K562 (cell line): ENCODE measurements at regions not wholly inside any gene's neighbourhood (a gene's known extent, or its start where the extent isn't known, plus 50 kb on each side); places are given as distances from the start of the nearest gene placed in this dataset.

Source experiments
- ARID3B ChIP-seq: fragments of 250-450 bp; sonication (Bioruptor Pico); IDR thresholded peaks from 2 replicates; pipeline ENCODE4 v1.4.0; 2020; ENCODE audit warnings: borderline replicate concordance
- CHD1 ChIP-seq: fragments of 200-600 bp; sonication (generic); IDR thresholded peaks from one replicate; pipeline ENCODE4 v1.6.1; 2012; ENCODE audit warnings: mild to moderate bottlenecking, moderate library complexity, low read length, inconsistent platforms
- DPF2 ChIP-seq: fragments of 450-650 bp; IDR thresholded peaks from 2 replicates; pipeline ENCODE4 v1.6.1; 2016
- ELF1 ChIP-seq: fragments of 200-800 bp; sonication (Bioruptor generic); IDR thresholded peaks from 2 replicates; pipeline ENCODE4 v1.6.1; 2016; ENCODE audit warnings: missing genetic modification characterization, missing compliant biosample characterization
- FOXM1 ChIP-seq, 2 experiments: fragments of 450-650 bp in 1 of 2; sonication (generic) in 1 of 2; formaldehyde crosslinking in 1 of 2; IDR thresholded peaks; 2 replicates each; pipeline versions ENCODE4 v1.6.1 to v1.9.0; 2017 to 2022; ENCODE audit warnings: low read depth in 2 of 2, mild to moderate bottlenecking in 2 of 2, missing genetic modification reagents in 1 of 2, moderate library complexity in 1 of 2
- HDAC8 ChIP-seq: fragments of 450-650 bp; IDR thresholded peaks from 2 replicates; pipeline ENCODE4 v1.6.1; 2016; ENCODE audit warnings: mild to moderate bottlenecking, missing genetic modification characterization, moderate library complexity, missing compliant biosample characterization
- HMGN3 ChIP-seq: IDR thresholded peaks from 2 replicates; pipeline ENCODE4 v1.6.1; 2011; ENCODE audit warnings: borderline replicate concordance, low read depth, mild to moderate bottlenecking, mixed read lengths, low read length; ENCODE audit not compliant: insufficient read length; ENCODE audit errors: extremely low read depth
- KHSRP ChIP-seq: fragments of 450-650 bp; IDR thresholded peaks from 2 replicates; pipeline ENCODE4 v1.6.1; 2017
- MITF ChIP-seq: IDR thresholded peaks from 2 replicates; pipeline ENCODE4 v1.6.1; 2014; ENCODE audit warnings: antibody characterized with exemption
- MTA3 ChIP-seq: fragments of 450-650 bp; formaldehyde crosslinking; IDR thresholded peaks from 2 replicates; pipeline ENCODE4 v1.6.1; 2017; ENCODE audit warnings: mild to moderate bottlenecking, borderline replicate concordance
- NFIC ChIP-seq: fragments of 450-650 bp; IDR thresholded peaks from 2 replicates; pipeline ENCODE4 v1.6.1; 2017; ENCODE audit warnings: mild to moderate bottlenecking, inconsistent platforms
- NFRKB ChIP-seq: fragments of 450-650 bp; IDR thresholded peaks from 2 replicates; pipeline ENCODE4 v1.6.1; 2016; ENCODE audit warnings: low read depth
- NR1H2 ChIP-seq: sonication (generic); formaldehyde crosslinking; IDR thresholded peaks from 2 replicates; pipeline ENCODE4 v1.4.0; 2020; ENCODE audit warnings: mild to moderate bottlenecking, missing genetic modification reagents
- WHSC1 ChIP-seq: IDR thresholded peaks from one replicate; pipeline ENCODE4 v1.6.1; 2012; ENCODE audit warnings: low read length, control low read depth, inconsistent platforms
- ZNF431 ChIP-seq: sonication (generic); formaldehyde crosslinking; IDR thresholded peaks from 2 replicates; pipeline ENCODE4 v1.8.0; 2022; ENCODE audit warnings: mild to moderate bottlenecking, missing genetic modification reagents
- ZNF57 ChIP-seq: fragments of 450-650 bp; formaldehyde crosslinking; IDR thresholded peaks from 2 replicates; pipeline ENCODE4 v1.4.0; 2020; ENCODE audit warnings: mild to moderate bottlenecking, moderate library complexity
- TF ChIP-seq, protein P1 (sequence below): sonication (generic); formaldehyde crosslinking; IDR thresholded peaks from 2 replicates; pipeline ENCODE4 v1.8.1; 2023; ENCODE audit warnings: mild to moderate bottlenecking, missing genetic modification reagents
- TF ChIP-seq, protein P2 (sequence below): fragments of 150-350 bp; conservative IDR thresholded peaks from 2 replicates; pipeline ENCODE4 v1.6.1; 2014; ENCODE audit warnings: low read length
- TF ChIP-seq, protein P3 (sequence below): fragments of 250-450 bp; sonication (Bioruptor Pico); IDR thresholded peaks from 2 replicates; pipeline ENCODE4 v1.5.0; 2022; ENCODE audit warnings: mild to moderate bottlenecking

- TF ChIP-seq, protein P1, sequence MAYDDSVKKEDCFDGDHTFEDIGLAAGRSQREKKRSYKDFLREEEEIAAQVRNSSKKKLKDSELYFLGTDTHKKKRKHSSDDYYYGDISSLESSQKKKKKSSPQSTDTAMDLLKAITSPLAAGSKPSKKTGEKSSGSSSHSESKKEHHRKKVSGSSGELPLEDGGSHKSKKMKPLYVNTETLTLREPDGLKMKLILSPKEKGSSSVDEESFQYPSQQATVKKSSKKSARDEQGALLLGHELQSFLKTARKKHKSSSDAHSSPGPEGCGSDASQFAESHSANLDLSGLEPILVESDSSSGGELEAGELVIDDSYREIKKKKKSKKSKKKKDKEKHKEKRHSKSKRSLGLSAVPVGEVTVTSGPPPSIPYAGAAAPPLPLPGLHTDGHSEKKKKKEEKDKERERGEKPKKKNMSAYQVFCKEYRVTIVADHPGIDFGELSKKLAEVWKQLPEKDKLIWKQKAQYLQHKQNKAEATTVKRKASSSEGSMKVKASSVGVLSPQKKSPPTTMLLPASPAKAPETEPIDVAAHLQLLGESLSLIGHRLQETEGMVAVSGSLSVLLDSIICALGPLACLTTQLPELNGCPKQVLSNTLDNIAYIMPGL (CRISPR knock-in tag) = no peak
- 0 out of 2 replicates have a peak, but pooled peaks have one; percentile 25 for TF ChIP-seq HDAC8 (tag)
- TF ChIP-seq, protein P2, sequence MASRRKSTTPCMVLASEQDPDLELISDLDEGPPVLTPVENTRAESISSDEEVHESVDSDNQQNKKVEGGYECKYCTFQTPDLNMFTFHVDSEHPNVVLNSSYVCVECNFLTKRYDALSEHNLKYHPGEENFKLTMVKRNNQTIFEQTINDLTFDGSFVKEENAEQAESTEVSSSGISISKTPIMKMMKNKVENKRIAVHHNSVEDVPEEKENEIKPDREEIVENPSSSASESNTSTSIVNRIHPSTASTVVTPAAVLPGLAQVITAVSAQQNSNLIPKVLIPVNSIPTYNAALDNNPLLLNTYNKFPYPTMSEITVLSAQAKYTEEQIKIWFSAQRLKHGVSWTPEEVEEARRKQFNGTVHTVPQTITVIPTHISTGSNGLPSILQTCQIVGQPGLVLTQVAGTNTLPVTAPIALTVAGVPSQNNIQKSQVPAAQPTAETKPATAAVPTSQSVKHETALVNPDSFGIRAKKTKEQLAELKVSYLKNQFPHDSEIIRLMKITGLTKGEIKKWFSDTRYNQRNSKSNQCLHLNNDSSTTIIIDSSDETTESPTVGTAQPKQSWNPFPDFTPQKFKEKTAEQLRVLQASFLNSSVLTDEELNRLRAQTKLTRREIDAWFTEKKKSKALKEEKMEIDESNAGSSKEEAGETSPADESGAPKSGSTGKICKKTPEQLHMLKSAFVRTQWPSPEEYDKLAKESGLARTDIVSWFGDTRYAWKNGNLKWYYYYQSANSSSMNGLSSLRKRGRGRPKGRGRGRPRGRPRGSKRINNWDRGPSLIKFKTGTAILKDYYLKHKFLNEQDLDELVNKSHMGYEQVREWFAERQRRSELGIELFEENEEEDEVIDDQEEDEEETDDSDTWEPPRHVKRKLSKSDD = no peak
- TF ChIP-seq NR1H2 (CRISPR knock-in tag) = no peak
- no peak for TF ChIP-seq CHD1
- TF ChIP-seq ZNF57 (CRISPR knock-in tag) = no peak
- no peak for TF ChIP-seq MITF
- TF ChIP-seq ZNF431 = no peak
- TF ChIP-seq NFIC = peak; percentile 87
- no peak for TF ChIP-seq ARID3B
- TF ChIP-seq KHSRP = no peak
- no peak for TF ChIP-seq ELF1
- TF ChIP-seq FOXM1 (IDR thresholded peaks at IDR 0.05; ENCODE audit: low read depth) = no peak
- no peak for TF ChIP-seq FOXM1 (CRISPR knock-in tag; IDR thresholded peaks at IDR 0.05; ENCODE audit: low read depth)
- peak; percentile 54 for TF ChIP-seq NFRKB
- TF ChIP-seq WHSC1 = no peak
- TF ChIP-seq HMGN3 = no peak
- TF ChIP-seq DPF2 = peak; percentile 16; the same call in 1 of the 2 replicates
- 0 out of 2 replicates have a peak, but pooled peaks have one; percentile 23 for TF ChIP-seq MTA3
- TF ChIP-seq, protein P3, sequence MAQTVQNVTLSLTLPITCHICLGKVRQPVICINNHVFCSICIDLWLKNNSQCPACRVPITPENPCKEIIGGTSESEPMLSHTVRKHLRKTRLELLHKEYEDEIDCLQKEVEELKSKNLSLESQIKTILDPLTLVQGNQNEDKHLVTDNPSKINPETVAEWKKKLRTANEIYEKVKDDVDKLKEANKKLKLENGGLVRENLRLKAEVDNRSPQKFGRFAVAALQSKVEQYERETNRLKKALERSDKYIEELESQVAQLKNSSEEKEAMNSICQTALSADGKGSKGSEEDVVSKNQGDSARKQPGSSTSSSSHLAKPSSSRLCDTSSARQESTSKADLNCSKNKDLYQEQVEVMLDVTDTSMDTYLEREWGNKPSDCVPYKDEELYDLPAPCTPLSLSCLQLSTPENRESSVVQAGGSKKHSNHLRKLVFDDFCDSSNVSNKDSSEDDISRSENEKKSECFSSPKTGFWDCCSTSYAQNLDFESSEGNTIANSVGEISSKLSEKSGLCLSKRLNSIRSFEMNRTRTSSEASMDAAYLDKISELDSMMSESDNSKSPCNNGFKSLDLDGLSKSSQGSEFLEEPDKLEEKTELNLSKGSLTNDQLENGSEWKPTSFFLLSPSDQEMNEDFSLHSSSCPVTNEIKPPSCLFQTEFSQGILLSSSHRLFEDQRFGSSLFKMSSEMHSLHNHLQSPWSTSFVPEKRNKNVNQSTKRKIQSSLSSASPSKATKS (CRISPR knock-in tag) = no peak
Observed at GRCh38 chr1:244305776-244306341, 145.8 kb downstream of the ADSS2 start (continued).
